ENCODE measurements at regions not wholly inside any gene's neighbourhood (a gene's known extent, or its start where the extent isn't known, plus 50 kb on each side); places are given as distances from the start of the nearest gene placed in this dataset.
A peak's percentile ranks its signal among the peaks of the same experiment; 100 is the strongest.
"Not testable (repeated sequence)": the region's sequence is repeated elsewhere in the genome, so short reads cannot be mapped to it uniquely, and the experiment has no call there.

DNA sequence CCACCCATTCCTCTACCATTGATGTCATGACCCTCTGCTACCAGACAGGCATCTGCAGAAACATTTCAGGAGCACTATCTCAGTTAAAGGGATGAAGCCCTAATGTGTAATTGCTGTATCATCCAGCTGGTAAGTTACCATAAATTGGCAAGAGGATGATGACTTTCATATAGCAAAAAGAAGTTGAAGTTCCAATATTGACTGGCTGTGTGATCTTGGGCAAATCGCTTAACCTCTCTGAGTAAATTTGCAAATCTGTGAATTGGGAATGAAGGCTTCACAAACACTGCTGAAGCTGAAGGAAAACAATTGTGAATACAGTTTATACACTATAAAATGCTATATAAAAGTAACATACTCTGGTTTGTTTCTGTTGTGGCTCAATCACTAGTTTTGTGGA, 89.5 kb upstream of the PHACTR1 start:
- DNase-seq, result no peak

GRCh38 chr6:12628327-12628726, 88.2 kb upstream of the PHACTR1 start:
- no peak for DNase-seq

GRCh38 chr6:12633746-12634145, 82.8 kb upstream of the PHACTR1 start:
- not testable (repeated sequence) for DNase-seq

DNA sequence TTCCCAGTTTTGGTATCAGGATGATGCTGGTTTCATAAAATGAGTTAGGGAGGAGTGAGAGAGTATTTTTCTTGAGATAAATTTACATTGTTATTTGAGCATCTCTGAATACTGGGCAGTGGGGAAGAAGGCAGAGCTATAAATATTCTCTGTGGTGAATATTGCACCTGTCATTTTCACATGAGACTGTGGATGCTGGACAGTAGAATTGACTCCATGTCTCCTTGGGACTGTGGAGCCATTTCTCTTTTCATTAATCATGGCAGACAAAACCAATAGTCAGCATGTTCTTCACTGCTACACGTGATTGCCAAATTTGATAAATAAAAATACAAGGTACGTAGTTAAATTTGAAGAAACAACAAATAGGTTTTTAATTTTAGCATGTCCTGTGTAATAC, 81.2 kb upstream of the PHACTR1 start:
- DNase-seq, result no peak

- no peak for DNase-seq
Observed at GRCh38 chr6:12635813-12636212, 80.8 kb upstream of the PHACTR1 start.

DNA sequence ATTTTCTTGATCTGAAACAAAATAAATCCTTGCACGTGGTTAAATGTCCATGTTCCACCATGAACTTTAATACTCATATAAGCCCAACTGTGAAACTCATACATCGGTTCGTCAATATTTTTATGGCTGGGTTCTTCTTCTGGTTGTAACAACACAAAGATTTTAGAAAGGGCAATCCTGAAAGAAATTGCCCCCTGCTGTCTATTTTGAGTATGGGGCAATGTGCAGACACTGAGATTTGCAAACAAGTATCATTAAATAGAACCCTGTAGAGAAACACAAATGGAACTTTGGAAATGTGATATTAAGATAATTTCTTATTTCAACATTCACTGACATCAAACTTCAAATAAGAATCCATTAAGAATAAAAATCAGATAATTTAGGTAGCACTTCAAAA, 80.2 kb upstream of the PHACTR1 start:
- no peak for DNase-seq

DNA sequence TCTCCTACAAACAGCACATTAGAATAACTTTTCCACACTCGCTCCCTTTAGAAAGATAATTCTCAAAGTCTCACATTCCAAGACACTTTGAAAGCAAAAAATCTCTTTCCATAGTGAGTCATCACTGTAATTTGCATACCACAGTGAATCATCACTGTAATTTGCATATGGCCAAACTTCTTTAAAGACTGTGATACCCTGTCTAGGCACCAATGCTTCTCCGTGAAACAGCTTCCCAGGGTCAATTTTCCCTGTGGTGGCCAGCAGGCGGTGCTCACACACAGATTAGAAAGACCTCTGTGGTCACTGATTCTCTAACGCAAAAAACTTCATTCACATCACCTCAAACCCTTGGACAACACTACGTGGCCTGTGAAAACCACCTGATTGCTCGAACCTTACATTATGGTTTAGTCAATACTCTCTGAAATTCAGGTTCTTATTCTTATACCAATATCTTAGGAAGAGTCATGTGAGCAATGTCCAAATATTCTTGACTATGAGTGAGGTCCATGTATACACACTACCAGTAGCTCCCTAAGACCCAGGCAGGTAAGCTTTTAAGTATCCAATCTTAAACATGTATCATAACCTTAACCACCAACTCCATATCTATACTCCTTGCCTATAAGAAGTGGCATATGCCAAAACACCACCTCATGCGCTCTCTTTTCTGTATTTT, 78.5 kb upstream of the PHACTR1 start:
- DNase-seq, result no peak

GRCh38 chr6:12640438-12640837, 76.1 kb upstream of the PHACTR1 start:
- no peak for DNase-seq

DNA sequence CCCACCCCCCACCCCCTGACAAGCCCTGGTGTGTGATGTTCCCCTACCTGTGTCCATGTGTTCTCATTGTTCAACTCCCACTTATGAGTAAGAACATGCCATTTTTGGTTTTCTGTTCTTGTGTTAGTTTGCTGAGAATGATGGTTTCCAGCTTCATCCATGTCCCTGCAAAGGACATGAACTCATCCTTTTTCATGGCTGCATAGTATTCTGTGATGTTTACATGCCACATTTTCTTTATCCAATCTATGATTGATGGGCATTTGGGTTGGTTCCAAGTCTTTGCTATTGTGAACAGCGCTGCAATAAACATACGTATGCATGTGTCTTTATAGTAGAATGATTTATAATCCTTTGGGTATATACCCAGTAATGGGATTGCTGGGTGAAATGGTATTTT, 74.8 kb upstream of the PHACTR1 start:
- DNase-seq, result not testable (repeated sequence)

- no peak for DNase-seq
Observed at GRCh38 chr6:12645941-12646340, 70.6 kb upstream of the PHACTR1 start.

- no peak for DNase-seq
Observed at GRCh38 chr6:12648171-12648570, 68.4 kb upstream of the PHACTR1 start.

- no peak for DNase-seq
Observed at GRCh38 chr6:12649325-12649724, 67.2 kb upstream of the PHACTR1 start.

DNA sequence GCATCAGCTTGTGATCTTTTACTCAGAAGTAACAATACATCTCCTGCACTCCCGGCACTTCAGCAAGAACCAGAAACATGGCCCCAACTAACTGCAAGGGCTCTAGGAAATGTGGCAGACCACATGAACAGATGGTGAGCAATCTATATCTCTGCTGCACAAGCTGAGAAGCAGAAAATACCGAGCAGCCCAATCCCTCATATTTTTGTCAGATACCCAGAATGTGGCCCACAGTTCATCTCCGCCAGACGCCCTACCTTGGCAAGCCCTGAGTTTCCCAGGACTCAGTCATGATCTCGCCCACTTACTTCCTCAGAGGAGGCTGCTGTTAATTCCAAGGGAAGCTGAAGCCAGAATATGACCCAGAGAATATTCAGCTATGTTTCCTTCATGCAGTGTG, 63.1 kb upstream of the PHACTR1 start:
- DNase-seq, result no peak

- no peak for DNase-seq
Observed at GRCh38 chr6:12654107-12654506, 62.5 kb upstream of the PHACTR1 start.

DNA sequence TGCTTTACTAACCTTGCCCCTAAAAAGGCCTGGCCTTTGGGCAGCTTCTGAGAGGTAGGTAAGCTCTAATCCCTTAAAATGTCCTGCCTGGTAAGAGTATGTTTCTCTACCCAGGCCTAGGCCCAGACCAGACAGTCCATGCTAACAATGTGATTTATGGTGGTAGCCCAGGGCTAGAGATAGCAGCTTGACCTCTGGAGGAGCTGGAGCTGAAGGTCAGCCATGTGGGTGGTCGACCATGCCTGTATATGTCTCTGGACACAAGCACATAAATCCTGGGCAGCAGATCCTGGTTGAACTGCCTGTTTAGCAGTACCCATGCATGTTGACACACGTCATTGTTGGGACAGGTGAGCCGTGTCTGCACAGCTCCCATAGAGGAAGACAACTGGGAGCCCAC, 62.1 kb upstream of the PHACTR1 start:
- no peak for DNase-seq

DNA sequence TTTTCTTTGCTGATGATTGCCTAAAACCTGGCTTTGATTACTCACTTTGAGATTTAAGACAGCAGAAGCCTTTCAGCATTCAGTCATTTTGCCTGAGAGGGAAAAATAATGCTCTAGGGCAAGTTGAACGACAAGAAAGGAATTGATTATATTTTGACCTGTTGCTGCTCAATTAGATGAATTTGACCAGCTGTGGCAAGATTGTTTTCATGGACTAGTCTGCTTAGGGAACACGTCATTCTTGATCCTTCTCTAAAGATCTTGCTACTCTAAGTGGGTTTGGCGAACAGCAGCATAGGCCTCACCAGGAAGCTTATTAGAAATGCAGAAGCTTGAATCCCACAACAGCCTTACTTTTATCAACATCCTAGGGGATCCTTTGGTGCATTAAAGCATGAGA, 59.7 kb upstream of the PHACTR1 start:
- DNase-seq, result no peak

DNA sequence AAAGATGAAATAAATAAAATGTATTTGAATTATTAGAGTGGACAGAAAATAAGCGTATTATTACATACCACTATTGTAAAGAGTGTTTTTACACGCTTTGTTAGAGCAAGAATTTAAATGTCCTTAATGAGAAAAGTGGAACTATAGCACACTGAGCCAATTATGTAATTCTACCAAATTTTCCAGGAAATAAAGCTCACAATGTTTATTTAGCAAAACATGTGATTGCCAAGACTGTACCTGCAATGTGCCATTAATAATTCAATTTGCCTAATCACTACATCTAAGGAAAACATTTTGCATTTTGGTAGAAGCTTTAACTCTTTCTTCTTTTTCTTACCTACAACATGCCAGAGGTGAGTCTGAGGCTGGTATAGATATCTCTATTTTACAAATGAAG, 58.7 kb upstream of the PHACTR1 start:
- DNase-seq, result no peak

GRCh38 chr6:12661432-12662089, 55.0 kb upstream of the PHACTR1 start:
- peak; percentile 42 for DNase-seq

Measured in hindlimb muscle (tissue), 1 donor.